ENCODE measurements at regions not wholly inside any gene's neighbourhood (a gene's known extent, or its start where the extent isn't known, plus 50 kb on each side); places are given as distances from the start of the nearest gene placed in this dataset.

DNA sequence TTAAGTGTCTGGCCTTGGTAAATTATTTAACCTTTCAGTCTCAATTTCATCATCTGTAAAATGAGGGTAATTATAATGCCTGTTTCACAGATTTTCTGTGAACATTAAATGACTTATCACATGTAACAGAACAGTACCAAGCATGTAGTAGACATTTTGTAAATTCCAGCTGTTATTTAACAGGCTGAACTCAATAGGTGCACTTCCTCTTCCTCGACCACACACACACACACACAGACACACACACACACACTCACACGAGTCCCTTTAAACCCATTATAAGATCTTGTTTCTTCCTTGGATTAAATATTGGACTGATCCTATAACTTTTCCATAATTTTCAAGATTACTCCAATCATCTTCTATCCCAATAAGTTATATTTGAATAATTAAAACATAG, 53.4 kb upstream of the COL25A1 start:
- ChIA-PET POLR2A (no interaction called here), CTCF (no interaction called here)
- TF ChIP-seq, protein P1, sequence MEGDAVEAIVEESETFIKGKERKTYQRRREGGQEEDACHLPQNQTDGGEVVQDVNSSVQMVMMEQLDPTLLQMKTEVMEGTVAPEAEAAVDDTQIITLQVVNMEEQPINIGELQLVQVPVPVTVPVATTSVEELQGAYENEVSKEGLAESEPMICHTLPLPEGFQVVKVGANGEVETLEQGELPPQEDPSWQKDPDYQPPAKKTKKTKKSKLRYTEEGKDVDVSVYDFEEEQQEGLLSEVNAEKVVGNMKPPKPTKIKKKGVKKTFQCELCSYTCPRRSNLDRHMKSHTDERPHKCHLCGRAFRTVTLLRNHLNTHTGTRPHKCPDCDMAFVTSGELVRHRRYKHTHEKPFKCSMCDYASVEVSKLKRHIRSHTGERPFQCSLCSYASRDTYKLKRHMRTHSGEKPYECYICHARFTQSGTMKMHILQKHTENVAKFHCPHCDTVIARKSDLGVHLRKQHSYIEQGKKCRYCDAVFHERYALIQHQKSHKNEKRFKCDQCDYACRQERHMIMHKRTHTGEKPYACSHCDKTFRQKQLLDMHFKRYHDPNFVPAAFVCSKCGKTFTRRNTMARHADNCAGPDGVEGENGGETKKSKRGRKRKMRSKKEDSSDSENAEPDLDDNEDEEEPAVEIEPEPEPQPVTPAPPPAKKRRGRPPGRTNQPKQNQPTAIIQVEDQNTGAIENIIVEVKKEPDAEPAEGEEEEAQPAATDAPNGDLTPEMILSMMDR (IDR thresholded peaks at IDR 0.05; ENCODE audit: insufficient read depth, low read length, missing control alignments), result no peak
- DNase-seq (ENCODE audit: low read depth, low spot score), result no peak
- H3K4me3 ChIP-seq (ENCODE audit: low read depth, low read length), result no peak overlapping the region

DNA sequence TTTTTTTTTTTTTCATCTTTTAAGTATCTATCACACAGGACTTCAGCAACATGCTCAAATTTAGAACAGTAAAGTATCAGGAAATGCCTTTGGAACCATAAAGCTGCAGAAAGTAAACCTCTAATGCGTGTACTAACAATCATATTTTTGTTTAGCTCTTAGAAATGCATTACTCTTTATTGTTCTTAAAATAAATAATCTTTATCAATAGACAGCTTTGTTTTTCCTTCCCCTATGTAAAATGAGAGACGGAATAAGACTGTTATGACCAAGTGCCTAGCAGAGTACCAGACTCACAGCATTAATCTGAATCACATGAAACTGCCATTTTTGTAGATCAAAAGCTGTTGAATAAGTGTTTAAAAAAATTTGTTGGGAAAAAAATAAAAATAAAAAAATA, 50.5 kb upstream of the COL25A1 start:
- DNase-seq (ENCODE audit: low read depth, low spot score), result no peak
- no peak overlapping the region for H3K4me3 ChIP-seq (ENCODE audit: low read depth, low read length)
- POLR2A ChIA-PET, result no interaction called here
- CTCF ChIA-PET, result no interaction called here
- TF ChIP-seq, protein P1 (IDR thresholded peaks at IDR 0.05; ENCODE audit: insufficient read depth, low read length, missing control alignments), result no peak
